NB4 (cell line): ENCODE measurements at regions not wholly inside any gene's neighbourhood (a gene's known extent, or its start where the extent isn't known, plus 50 kb on each side); places are given as distances from the start of the nearest gene placed in this dataset.

Source experiments
- CTCF ChIP-seq: IDR thresholded peaks from one replicate; pipeline ENCODE4 v1.5.1; 2012; ENCODE audit warnings: low read depth, low read length
- MAX ChIP-seq: IDR thresholded peaks from 2 replicates; pipeline ENCODE4 v1.6.1; 2011; ENCODE audit warnings: low read depth, low read length
- MYC ChIP-seq: IDR thresholded peaks from 2 replicates; pipeline ENCODE4 v1.6.1; 2011; ENCODE audit warnings: low read depth, low read length
- POLR2A ChIP-seq: IDR thresholded peaks from 2 replicates; pipeline ENCODE4 v1.6.1; 2011; ENCODE audit warnings: mild to moderate bottlenecking; ENCODE audit not compliant: insufficient read length; ENCODE audit errors: extremely low read depth

- TF ChIP-seq CTCF (no peak), POLR2A (no peak), MAX (no peak), MYC (no peak)
These were observed 435.0 kb downstream of the HAO1 start for GRCh38 chr20:7505152-7505834.
